GM18498 (cell line): ENCODE measurements at regions not wholly inside any gene's neighbourhood (a gene's known extent, or its start where the extent isn't known, plus 50 kb on each side); places are given as distances from the start of the nearest gene placed in this dataset.
"Not testable (repeated sequence)": the region's sequence is repeated elsewhere in the genome, so short reads cannot be mapped to it uniquely, and the experiment has no call there.

Source experiments
- ATAC-seq: cut with Tn5 transposase; IDR thresholded peaks from one replicate; pipeline ENCODE4 v1.9.1; 2021; ENCODE audit warnings: mild to moderate bottlenecking, moderate library complexity; ENCODE audit not compliant: unreplicated experiment

DNA sequence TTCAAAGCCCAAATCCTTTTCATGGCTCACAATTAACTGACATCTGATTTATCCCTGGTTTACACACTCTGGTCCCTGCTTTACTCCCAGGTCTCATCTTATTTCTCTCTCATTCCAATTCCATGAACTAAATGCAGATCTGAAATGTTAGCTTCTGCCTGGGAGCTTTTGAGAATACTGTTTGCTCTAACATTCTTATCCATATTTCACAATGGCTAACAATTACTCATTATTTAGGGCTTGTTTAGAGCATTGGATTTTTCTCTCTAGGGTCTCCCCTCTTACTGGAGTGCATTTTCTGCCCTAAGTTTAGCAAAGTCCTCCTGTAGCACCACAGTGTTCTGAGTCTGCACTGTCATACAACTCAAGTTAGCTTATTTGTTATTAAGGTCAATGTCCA lies 121.5 kb upstream of the HCRTR2 start:
- ATAC-seq: no peak

DNA sequence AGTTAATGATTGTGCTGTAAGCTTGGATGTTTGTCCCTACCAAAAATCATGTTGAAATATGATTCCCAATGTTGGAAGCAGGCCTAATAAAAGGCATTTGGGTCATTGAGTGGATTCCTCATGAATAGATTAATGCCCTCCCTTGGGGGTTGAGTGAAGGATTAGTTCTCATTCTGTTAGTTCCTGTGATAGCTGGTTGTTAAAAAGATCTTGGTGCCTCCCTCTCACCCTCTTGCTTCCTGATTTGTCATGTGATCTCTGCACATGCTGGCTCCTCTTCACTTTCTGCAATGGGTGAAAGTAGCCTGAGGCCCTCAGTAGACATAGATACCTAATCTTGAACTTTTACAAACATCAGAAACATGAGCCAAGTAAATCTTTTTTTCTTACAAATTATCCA lies 115.6 kb upstream of the HCRTR2 start:
- ATAC-seq: no peak

DNA sequence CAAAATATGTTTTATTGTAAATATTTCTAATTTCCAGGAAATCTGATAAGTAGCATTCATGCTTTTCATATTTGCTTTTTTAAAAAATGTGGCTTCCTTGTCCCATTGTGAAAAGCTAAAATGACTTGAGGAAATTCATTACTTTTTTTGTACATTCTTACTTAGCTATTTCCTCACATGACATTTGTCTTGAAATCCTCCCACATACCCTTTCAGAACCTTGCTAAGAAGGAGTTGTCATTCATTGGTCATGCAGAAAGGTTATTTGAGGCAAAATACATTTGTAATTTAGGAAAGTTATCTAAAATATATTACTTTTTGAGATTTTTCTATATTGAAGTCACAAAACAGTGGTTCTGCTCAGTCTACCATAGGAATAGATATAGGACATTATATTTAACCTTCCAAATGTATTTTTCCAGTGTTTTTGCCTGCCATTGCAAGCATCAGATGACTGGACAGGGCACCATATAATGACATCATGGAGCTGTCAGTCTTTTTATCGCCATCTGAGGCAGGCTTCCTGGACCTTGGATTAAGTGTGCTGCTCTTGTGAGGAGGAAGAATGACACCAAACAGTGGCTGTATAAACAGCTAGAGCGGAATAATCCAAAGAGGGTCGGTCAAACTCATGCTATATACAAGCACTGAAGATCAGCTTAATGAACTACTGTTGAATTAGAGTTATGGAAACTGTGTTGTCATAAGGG lies 109.4 kb upstream of the HCRTR2 start:
- no peak for ATAC-seq

DNA sequence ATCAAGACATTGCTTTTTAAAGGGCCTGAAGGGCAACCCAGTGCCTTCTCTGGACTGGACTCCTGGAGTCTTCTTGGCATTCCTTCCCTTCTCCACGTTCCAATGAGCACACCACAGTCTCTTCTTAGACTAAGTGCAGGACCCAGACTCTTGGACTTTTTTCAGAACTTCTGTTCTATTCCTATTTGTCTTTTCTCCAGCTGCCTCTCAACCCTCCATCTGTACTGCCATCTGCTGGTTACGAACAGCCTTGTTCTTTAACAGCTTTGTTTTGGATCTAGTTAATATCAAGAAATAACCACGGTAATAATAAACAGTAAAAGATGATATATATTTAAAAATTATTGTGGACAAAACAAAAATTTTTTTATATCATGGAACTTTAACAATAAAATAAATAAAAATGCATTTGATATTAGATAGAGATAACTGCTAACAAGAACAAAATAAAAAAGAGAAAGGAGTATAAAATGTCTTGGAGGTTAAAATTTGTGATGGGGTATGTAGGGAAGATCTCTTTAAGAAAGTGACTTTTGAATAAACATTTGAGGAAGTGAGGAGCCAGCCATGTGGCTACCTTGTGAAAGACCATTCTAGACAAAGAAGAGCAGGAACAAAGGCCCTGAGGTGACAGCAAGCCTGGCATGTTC lies 105.1 kb upstream of the HCRTR2 start:
- no peak for ATAC-seq

- ATAC-seq: no peak
Observed at GRCh38 chr6:55082021-55082420, 92.3 kb upstream of the HCRTR2 start.

- ATAC-seq: not testable (repeated sequence)
Observed at GRCh38 chr6:55088011-55088410, 86.3 kb upstream of the HCRTR2 start.

DNA sequence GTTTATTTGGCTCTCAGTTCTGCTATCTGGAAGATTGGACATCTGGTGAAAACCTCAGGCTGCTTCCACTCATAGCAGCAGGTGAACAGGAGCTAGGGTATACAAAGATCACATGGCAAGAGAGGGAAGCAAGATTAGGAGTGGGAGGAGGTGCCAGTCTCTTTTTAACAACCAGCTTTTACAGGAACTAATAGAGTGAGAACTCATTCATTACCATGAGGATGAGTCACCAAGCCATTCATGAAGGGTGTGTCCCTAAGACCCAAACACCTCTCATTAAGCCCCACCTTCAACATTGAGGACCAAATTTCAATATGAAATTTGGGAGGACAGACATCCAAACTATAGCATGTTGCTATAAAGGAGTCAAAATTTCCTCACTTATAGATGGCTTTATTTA lies 85.4 kb upstream of the HCRTR2 start:
- no peak for ATAC-seq

DNA sequence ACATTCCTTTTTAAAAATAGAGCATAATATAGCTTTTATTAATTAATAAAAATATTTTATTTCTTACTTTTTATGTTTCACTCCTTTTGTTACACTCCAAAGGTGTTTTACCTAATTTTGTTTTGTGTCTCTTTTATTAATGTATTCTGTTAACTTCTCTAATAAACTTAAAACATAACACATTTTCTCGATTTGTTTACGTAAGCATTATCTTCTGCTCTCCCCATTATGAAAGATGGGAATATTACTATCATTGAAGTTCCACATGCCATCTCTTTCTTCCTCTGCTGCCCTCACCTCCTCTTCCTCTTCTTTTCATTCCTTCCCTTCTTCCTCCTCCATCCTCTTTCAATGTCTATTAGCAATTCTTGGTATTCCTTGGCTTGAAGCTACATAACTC lies 85.0 kb upstream of the HCRTR2 start:
- ATAC-seq: no peak

DNA sequence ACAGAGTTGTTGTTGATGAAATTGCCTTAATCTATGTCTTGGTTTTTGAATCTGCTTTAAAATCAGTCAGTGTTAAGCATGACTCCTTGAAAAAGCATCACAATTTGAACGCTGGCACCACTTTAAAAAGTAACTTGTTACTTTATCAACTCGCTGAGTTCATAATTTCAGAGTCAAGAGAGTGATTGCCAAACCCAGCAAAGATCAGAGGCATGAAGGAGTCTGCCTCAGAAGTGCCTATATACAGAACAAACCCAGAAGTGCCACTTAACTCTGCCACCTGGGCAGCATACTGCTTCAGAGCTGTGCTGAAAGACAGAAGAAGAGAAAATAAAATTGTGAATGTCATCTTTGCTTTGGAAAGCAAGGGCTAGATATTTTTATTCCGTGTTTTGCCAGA lies 73.6 kb upstream of the HCRTR2 start:
- no peak for ATAC-seq

- no peak for ATAC-seq
Observed at GRCh38 chr6:55101157-55101556, 73.2 kb upstream of the HCRTR2 start.

GRCh38 chr6:55108134-55109130 lies 65.9 kb upstream of the HCRTR2 start:
- ATAC-seq: no peak

- ATAC-seq: no peak
Observed at GRCh38 chr6:55117267-55117666, 57.0 kb upstream of the HCRTR2 start.

GRCh38 chr6:55124241-55124640 lies 50.1 kb upstream of the HCRTR2 start:
- ATAC-seq: not testable (repeated sequence)
